HG03039 (cell line): ENCODE measurements at regions not wholly inside any gene's neighbourhood (a gene's known extent, or its start where the extent isn't known, plus 50 kb on each side); places are given as distances from the start of the nearest gene placed in this dataset.

Experiments used
- ATAC-seq: cut with Tn5 transposase; IDR thresholded peaks from one replicate; pipeline ENCODE4 v1.9.1; 2021; ENCODE audit warnings: mild to moderate bottlenecking, moderate library complexity; ENCODE audit not compliant: unreplicated experiment

DNA sequence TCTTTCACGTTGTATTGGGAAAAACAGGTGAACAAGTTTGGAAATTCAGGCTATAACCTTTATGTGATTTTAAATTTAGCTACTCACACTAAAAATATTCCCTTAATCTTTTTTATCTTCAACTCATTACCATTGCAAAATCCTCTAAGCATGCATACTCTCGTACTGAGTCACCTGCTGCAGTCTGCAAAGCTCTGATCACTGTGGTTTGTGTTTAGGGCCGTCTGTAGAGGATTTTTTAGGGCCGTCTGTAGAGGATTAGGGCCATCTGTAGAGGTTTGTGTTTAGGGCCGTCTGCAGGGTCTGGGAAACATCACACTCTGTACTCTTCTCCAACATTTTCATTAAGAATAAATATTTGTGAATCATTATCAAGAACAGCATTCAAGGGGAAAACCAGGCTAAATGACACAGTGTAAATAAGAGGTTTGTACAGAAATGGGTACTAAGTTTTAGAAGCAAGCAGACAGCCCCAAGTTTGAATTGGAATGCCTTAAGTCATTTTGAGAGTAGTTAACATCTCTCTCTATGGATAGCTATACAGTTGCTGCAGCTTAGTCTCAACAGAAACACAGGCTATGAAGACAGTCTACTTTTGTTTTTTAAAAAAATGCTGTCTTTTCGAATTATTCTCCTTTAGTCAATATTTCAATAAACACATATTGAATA is 155.0 kb upstream of the TSLP start:
- ATAC-seq: peak; percentile 62

- no peak for ATAC-seq
These were observed 154.2 kb upstream of the TSLP start for GRCh38 chr5:110917161-110917875.

DNA sequence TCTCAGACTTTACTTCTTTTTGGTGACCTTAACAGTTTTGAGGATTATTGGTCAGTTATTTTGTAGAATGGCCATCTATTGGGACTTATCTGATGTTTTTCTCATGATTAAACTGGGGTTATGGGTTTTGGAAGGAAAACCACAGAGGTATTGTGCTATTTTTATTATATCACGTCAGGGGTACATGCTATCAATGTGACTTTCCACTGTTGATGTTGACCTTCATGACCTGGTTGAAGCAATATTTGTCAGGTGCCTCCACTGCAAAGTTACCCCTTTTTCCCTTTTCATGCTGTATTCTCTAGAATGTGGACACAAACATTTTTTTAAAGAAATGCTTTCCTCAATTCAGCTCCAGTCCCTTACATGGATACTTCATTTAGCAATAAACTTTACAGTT is 152.8 kb upstream of the TSLP start:
- no peak for ATAC-seq

DNA sequence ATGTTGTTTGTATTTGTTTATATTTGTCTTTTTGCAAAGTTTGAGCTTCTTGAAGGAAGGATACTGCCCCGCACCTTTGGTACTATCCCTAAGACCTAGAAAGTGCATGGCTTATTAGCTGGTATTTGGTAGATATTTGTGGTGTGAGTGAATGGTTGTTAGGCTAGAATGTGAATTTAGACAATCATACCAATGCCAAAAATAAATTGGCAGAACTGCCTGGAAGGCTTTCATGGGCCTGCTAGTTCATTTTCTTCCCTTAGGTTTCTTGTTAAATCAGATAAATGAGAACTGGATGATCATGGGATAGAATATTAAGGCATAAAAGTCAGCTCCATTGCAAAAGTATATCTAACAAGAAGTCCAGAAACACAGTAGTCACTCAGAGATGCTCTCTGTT is 147.5 kb upstream of the TSLP start:
- ATAC-seq: no peak

GRCh38 chr5:110925398-110925797 is 146.1 kb upstream of the TSLP start:
- ATAC-seq: no peak

DNA sequence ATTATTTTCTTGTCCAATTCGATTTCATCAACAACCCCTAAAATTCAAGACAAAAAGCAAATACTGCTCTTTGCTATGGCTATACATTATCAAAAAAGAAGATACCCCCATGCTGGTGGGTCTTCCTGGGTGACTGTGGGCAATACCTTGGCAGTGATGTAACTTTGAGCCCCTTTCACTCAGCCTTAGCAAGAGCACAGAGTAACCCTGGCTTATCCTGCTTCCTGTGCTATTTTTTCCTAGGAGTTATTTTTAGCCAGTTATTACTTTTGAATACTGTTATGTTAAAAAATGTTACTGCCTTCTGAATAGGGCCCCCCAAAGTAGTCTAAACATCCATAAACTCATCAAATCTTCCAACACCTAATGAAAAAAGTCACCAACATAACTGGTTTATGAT is 145.6 kb upstream of the TSLP start:
- no peak for ATAC-seq

- peak; percentile 86 for ATAC-seq
These were observed 138.6 kb upstream of the TSLP start for GRCh38 chr5:110932755-110933488.

GRCh38 chr5:110940136-110940535 is 131.4 kb upstream of the TSLP start:
- ATAC-seq: no peak

DNA sequence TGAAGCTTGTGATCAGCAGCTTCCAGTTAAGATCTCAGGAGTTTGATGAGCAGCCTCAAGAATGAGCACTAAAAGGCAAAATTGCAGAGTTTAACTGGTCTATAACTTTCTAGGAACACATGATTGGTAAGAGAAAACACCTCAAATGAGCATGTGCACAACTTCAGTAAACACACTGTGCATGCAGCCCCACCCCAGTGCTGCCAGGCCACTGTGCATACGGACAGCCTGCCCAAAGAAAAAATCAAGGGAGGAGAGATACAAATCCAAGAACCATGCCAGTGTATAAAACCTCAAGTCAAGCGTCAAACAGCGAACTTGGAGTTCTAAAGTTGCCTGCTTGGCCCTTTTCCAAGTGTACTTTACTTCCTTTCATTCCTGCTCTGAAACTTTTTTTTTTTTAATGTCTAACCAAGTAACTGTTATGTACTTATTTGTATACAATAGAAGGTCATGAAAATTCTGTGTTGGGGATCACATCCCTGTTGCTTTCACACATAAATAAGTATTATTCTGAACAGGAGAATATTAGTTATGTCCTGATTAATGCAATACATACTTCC is 125.6 kb upstream of the TSLP start:
- no peak for ATAC-seq

GRCh38 chr5:110951373-110951791 is 120.1 kb upstream of the TSLP start:
- no peak for ATAC-seq

GRCh38 chr5:110956280-110956912 is 115.1 kb upstream of the TSLP start:
- no peak for ATAC-seq

DNA sequence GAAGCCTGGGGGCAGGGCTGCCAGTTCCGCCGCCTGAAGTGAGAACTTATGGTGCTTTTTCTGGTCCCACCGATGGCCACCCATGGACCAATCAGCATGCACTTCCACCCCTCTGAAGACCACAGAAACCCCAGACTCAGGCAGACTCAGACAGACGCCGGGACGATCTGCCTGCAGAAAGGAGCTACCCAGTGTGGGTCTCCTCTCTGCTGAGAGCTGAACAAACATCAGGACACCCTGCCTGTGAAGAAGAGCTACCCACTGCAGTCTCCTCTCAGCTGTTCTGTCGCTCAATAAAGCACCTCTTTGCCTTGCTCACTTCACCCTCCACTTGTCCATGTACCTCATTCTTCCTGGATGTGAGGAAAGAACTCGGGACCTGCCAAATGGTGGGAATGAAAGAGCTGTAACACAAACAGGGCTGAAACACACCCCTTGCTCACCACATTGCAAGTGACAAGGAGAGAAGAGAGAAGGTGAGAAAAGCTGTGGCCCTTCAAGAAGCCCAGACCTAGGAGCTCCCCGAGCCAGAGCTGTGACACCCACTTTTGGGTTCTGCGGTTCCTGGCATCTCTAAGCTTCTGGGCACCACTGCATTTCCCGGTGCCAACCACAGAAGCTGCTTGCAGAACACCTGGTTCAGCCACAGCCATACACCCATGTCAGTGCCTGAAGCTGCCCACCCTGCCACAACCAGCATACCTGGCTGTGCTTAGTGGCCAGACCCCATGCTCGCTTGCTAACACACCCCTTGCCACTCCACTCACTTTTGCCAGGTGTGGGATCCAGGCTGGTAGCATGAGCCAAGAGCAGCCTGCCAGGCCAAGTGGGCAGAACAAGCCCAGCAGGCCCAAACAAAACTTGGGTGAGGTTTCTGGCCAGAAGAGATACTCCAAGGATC is 114.3 kb upstream of the TSLP start:
- ATAC-seq: no peak

DNA sequence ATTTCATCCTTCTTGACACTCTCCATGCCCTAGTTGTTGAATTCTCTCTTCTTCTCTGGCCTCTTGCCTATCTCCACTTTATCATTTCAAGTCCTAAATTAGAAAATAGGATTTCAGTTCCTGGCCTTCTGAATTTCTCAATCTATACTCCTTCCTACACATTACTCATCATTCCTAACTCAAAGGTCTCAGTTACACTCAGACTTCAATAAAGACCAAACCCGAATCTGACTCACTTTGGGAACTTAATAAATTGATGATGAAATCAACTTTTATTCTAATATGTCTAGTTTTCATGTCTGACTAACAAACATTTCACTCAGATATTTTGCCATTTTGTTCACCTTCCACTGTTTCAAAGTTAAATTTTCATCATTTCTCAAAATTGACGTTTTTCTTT is 113.6 kb upstream of the TSLP start:
- ATAC-seq: no peak

GRCh38 chr5:110963495-110963894 is 108.0 kb upstream of the TSLP start:
- no peak for ATAC-seq

DNA sequence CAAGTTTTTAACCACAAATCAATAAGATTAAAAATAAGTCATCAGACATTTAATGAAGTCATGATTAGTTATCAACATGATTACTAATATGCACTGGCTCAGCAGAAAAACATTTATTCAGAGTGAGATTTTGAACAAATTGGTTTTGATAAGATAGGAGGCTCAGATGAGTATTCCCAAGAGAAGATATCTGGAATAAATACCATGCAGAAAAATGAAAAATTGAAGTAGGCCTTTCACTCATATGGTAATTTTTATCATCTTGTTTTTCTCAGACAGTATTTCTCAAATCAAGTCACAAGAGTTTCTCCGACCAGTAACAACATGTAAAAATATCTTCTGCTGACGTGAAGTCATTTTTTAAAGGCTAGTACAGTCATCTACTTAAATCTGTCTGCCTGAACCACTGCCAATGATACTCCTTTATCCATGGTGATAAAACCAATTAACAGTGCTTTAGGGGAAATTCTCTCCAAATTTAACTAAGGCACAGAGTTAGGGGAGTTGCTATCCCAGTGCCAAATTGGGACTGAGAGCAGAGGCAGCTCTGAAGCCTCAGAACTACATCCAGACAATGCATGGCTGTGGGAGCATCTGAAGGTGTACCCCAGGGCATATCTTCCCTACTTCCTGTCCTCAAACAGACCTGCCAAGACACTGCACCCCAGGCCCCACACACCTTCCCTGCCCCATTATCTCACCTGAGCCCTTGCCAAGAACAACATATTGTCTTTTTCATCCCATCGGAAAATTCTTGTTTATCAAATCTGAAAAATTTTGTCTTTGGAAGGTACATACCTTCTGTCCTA is 105.5 kb upstream of the TSLP start:
- ATAC-seq: no peak

GRCh38 chr5:110968246-110969005 is 103.1 kb upstream of the TSLP start:
- ATAC-seq: no peak

- no peak for ATAC-seq
These were observed 102.0 kb upstream of the TSLP start for GRCh38 chr5:110969502-110969901.

- no peak for ATAC-seq
These were observed 98.0 kb upstream of the TSLP start for GRCh38 chr5:110973510-110973909.

DNA sequence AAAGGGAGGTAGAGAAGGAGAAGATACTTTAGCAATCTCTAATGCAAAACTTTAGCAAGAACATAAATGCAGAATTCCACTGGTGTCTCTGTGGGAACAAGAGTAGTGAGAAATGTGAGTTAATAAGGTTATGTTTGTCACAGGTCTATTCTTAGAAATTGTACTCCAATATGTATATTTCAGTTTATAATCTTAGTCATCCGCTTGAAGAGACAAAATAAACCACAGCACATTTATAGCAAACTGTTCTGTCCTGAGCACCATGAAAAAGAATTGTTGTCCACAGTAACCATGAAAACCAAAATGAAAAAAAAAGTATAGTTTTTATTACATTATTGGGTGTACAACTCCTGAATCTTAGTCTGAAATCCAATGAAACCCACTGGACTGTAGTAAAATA is 93.6 kb upstream of the TSLP start:
- no peak for ATAC-seq
